B cell (primary cell): ENCODE measurements at regions not wholly inside any gene's neighbourhood (a gene's known extent, or its start where the extent isn't known, plus 50 kb on each side); places are given as distances from the start of the nearest gene placed in this dataset.

Experiments used
- ATAC-seq: fragments of 200-7000 bp; cut with Tn5 transposase; one replicate; pipeline ENCODE4 v1.10.0; 2021; ENCODE audit warnings: low read depth, mild to moderate bottlenecking, moderate number of reproducible peaks, moderate library complexity
- CTCF ChIA-PET: fragments of 350-600 bp; sonication (Branson Sonifier 250); formaldehyde crosslinking; loops from one replicate; lab custom pipeline; 2021; ENCODE audit warnings: antibody characterized with exemption, inconsistent platforms; lab: Charles Lee
- POLR2A ChIA-PET: fragments of 350-600 bp; sonication (Branson Sonifier 250); formaldehyde crosslinking; loops from one replicate; lab custom pipeline; 2021; ENCODE audit warnings: antibody characterized with exemption; lab: Charles Lee
- DNase-seq: peaks from one replicate; pipeline ENCODE4 v3.0.0; 2013
- H2AFZ ChIP-seq: 2 replicates; pipeline ENCODE4 v1.6.1; 2012; ENCODE audit warnings: mild to moderate bottlenecking, low read depth, low read length; ENCODE audit not compliant: insufficient read depth, poor library complexity, severe bottlenecking
- H3K27ac ChIP-seq, 2 donors: 1 replicate in 1 of 2; 2 replicates in 1 of 2; pipeline ENCODE4 v1.5.1; 2012 to 2013; ENCODE audit warnings: low read length in 2 of 2, mild to moderate bottlenecking in 2 of 2, moderate library complexity in 1 of 2
- H3K27me3 ChIP-seq, 4 experiments: fragments of 200-600 bp in 1 of 4; sonication (generic) in 1 of 4; replicated peaks in 1 of 4; 1 replicate in 2 of 4; 2 replicates in 2 of 4; pipeline versions ENCODE4 v1.6.1 to v1.7.0; 2013 to 2016; ENCODE audit warnings: low read length in 3 of 4, mild to moderate bottlenecking in 2 of 4, mixed read lengths in 1 of 4, moderate library complexity in 1 of 4; ENCODE audit not compliant: insufficient read depth in 4 of 4, control insufficient read depth in 3 of 4; ENCODE audit errors: control extremely low read depth in 1 of 4
- H3K36me3 ChIP-seq, 2 experiments: replicated peaks in 1 of 2; 1 replicate in 1 of 2; 2 replicates in 1 of 2; pipeline versions ENCODE4 v1.6.1 to v1.7.1; 2013; ENCODE audit warnings: low read length in 1 of 2; ENCODE audit not compliant: insufficient read depth in 2 of 2, control insufficient read depth in 1 of 2; ENCODE audit errors: control extremely low read depth in 1 of 2, extremely low read depth in 1 of 2
- H3K4me1 ChIP-seq, 2 donors: fragments of 200-600 bp in 1 of 2; sonication (generic) in 1 of 2; 1 replicate in 1 of 2; 2 replicates in 1 of 2; pipeline versions ENCODE4 v1.5.1 to v1.6.1; 2013 to 2017; ENCODE audit warnings: low read length in 2 of 2; ENCODE audit not compliant: control insufficient read depth in 2 of 2, insufficient read depth in 2 of 2
- H3K4me2 ChIP-seq: replicated peaks from 2 replicates; pipeline ENCODE3; 2012; ENCODE audit warnings: mild to moderate bottlenecking, low read depth, low read length; ENCODE audit not compliant: poor library complexity, severe bottlenecking
- H3K4me3 ChIP-seq, 5 experiments: fragments of 200-600 bp in 1 of 5; sonication (generic) in 1 of 5; 1 replicate in 3 of 5; 2 replicates in 2 of 5; pipeline versions ENCODE4 v1.5.1 to v1.7.0; 2011 to 2016; ENCODE audit warnings: low read length in 4 of 5, mild to moderate bottlenecking in 4 of 5, low read depth in 2 of 5, control low read depth in 1 of 5, moderate library complexity in 1 of 5; ENCODE audit not compliant: insufficient read depth in 1 of 5; ENCODE audit errors: control extremely low read depth in 1 of 5, extremely low read depth in 1 of 5
- H3K79me2 ChIP-seq: fragments of 200-600 bp; sonication (generic); one replicate; pipeline ENCODE4 v1.6.0; 2016; ENCODE audit warnings: low read length; ENCODE audit not compliant: control insufficient read depth, insufficient read depth
- H3K9ac ChIP-seq: fragments of 200-600 bp; sonication (generic); 2 replicates; pipeline ENCODE4 v1.6.1; 2017; ENCODE audit warnings: mild to moderate bottlenecking, low read length, moderate library complexity
- H3K9me3 ChIP-seq, 3 donors: one replicate each; pipeline versions ENCODE4 v1.6.1 to v1.7.1; 2013; ENCODE audit warnings: low read length in 2 of 3; ENCODE audit not compliant: control insufficient read depth in 2 of 3, insufficient read depth in 1 of 3; ENCODE audit errors: control extremely low read depth in 1 of 3
- H4K20me1 ChIP-seq: 2 replicates; pipeline ENCODE4 v1.6.0; 2012; ENCODE audit warnings: mild to moderate bottlenecking, low read length; ENCODE audit not compliant: insufficient read depth, control insufficient read depth, poor library complexity, severe bottlenecking
- H3K27ac Mint-ChIP-seq: one replicate; pipeline ENCODE4 v1.8.0; 2021; ENCODE audit warnings: mixed read lengths
- H3K27me3 Mint-ChIP-seq: one replicate; pipeline ENCODE4 v1.8.0; 2021; ENCODE audit warnings: mixed read lengths
- H3K4me1 Mint-ChIP-seq: one replicate; pipeline ENCODE4 v1.8.0; 2021; ENCODE audit warnings: mixed read lengths
- H3K4me3 Mint-ChIP-seq: one replicate; pipeline ENCODE4 v1.8.0; 2021; ENCODE audit warnings: mixed read lengths
- H3K9me3 Mint-ChIP-seq: one replicate; pipeline ENCODE4 v1.8.0; 2022; ENCODE audit warnings: mixed read lengths; ENCODE audit not compliant: insufficient read depth
- CTCF ChIP-seq: fragments of 200-600 bp; IDR thresholded peaks from one replicate; pipeline ENCODE4 v1.8.0; 2022; ENCODE audit warnings: antibody characterized with exemption, mild to moderate bottlenecking
- EZH2 ChIP-seq: IDR thresholded peaks from 2 replicates; pipeline ENCODE4 v1.6.1; 2012; ENCODE audit warnings: borderline replicate concordance, low read depth, mild to moderate bottlenecking, moderate library complexity, low read length; ENCODE audit not compliant: insufficient read depth, poor library complexity, severe bottlenecking
- WGBS: methylation state at CpG from one replicate; pipeline ENCODE4 v1.1.5; 2013; ENCODE audit warnings: missing lambda C conversion rate; ENCODE audit not compliant: insufficient coverage; 5-methylcytosine and 5-hydroxymethylcytosine counted together
- intact Hi-C: fragments of 100-400 bp; cut with micrococcal nuclease; formaldehyde crosslinking; loops from one replicate; pipeline ENCODE4 v1.10.0; 2022

DNA sequence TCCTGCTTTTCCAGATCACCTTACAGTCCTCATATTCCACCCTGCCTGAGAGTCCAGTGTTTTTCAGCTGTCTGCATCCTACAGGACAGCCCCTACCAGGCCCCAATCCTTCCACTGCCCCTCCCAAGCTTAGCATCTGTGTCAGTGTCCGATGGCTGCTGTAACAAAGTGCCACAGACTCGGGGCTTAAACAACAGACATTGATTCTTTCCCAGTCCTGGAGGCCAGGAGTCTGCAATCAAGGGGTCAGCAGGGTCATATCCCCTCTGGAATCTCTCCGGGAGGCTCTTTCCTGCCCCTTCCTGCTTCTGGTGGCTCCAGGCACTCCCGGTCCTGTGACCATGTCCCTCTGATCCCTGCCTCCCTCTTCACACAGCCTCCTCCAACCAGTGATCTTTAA, 396.6 kb upstream of the MAP3K7 start:
- Mint-ChIP-seq H3K27ac (no peak overlapping the region), H3K4me3 (no peak overlapping the region), H3K4me1 (no peaks in the 10 kb centered on the region), H3K9me3 (no peaks in the 10 kb centered on the region), H3K27me3 (no peaks in the 10 kb centered on the region)
- H3K9me3 ChIP-seq: peaks cover 0 to 3% (median 0%) of the 10 kb centered on the region in 3 donors
- TF ChIP-seq CTCF (no peak), EZH2 (no peak)
- no peak overlapping the region for H3K9ac ChIP-seq
- no peak for ATAC-seq
- 75% methylated on average over 3 of the region's 4 CpGs for WGBS
- CTCF ChIA-PET: no interaction called here
- no peak overlapping the region for H3K27ac ChIP-seq
- H3K4me3 ChIP-seq: no peak overlapping the region
- H3K4me1 ChIP-seq: no peaks in the 10 kb centered on the region
- no peaks in the 10 kb centered on the region for H3K36me3 ChIP-seq
- no peaks in the 10 kb centered on the region for H4K20me1 ChIP-seq
- no peak for DNase-seq
- H2AFZ ChIP-seq: no peak overlapping the region
- H3K27me3 ChIP-seq: no peaks in the 10 kb centered on the region
- POLR2A ChIA-PET: no interaction called here
- no peaks in the 10 kb centered on the region for H3K79me2 ChIP-seq
- no peak overlapping the region for H3K4me2 ChIP-seq
- intact Hi-C loops: no loop called here

GRCh38 chr6:90982581-90982980, 395.7 kb upstream of the MAP3K7 start:
- Histone ChIP-seq H3K9ac (no peak overlapping the region), H3K4me2 (no peak overlapping the region), H3K9me3 (peaks cover 0 to 3% (median 0%) of the 10 kb centered on the region in 3 donors), H2AFZ (no peak overlapping the region), H3K4me1 (no peaks in the 10 kb centered on the region), H3K27ac (no peak overlapping the region), H3K4me3 (no peak overlapping the region), H4K20me1 (no peaks in the 10 kb centered on the region), H3K79me2 (no peaks in the 10 kb centered on the region), H3K27me3 (no peaks in the 10 kb centered on the region), H3K36me3 (no peaks in the 10 kb centered on the region)
- ChIA-PET POLR2A (no interaction called here), CTCF (no interaction called here)
- TF ChIP-seq CTCF (no peak), EZH2 (no peak)
- no peak for DNase-seq
- Mint-ChIP-seq H3K27ac (no peak overlapping the region), H3K4me3 (no peak overlapping the region), H3K4me1 (no peaks in the 10 kb centered on the region), H3K9me3 (no peaks in the 10 kb centered on the region), H3K27me3 (no peaks in the 10 kb centered on the region)
- intact Hi-C loops: no loop called here
- ATAC-seq: no peak
- 83% methylated on average over 7 of the region's 7 CpGs for WGBS
